ENCODE measurements at regions not wholly inside any gene's neighbourhood (a gene's known extent, or its start where the extent isn't known, plus 50 kb on each side); places are given as distances from the start of the nearest gene placed in this dataset.
"Not testable (repeated sequence)": the region's sequence is repeated elsewhere in the genome, so short reads cannot be mapped to it uniquely, and the experiment has no call there.

DNA sequence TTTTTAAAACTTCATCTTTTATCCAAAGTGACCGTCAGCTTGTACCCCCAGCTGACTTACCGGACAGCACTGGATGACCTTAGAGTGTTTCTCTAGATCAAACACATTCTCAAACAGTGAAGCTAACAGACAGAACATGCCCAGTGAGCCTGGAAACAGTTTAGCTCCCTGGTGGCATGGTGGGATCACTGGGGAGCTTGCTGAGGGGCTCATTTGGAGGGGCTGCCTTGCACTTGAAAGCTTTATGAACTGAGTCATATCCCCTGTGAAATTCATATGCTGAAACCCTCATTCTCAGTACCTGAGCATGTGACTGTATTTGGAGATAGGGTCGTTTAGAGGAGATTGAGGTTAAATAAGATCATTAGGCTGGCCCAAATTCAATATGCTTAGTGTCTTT lies 2913.2 kb downstream of the RPIA start:
- not testable (repeated sequence) for TF ChIP-seq CTCF (optimal IDR thresholded peaks at IDR 0.05 in 1 of 3, IDR thresholded peaks at IDR 0.05 in 1 of 3, conservative IDR thresholded peaks at IDR 0.05 in 1 of 3; ENCODE audit: extremely low read depth in 1 of 3, insufficient read depth in 2 of 3, low read length in 3 of 3); EZH2 (IDR thresholded peaks at IDR 0.05; ENCODE audit: low read length)
